HG03521 (cell line): ENCODE measurements at regions not wholly inside any gene's neighbourhood (a gene's known extent, or its start where the extent isn't known, plus 50 kb on each side); places are given as distances from the start of the nearest gene placed in this dataset.
"Not testable (repeated sequence)": the region's sequence is repeated elsewhere in the genome, so short reads cannot be mapped to it uniquely, and the experiment has no call there.

Experiments
- ATAC-seq: cut with Tn5 transposase; IDR thresholded peaks from one replicate; pipeline ENCODE4 v1.9.1; 2021; ENCODE audit warnings: mild to moderate bottlenecking, moderate library complexity; ENCODE audit not compliant: unreplicated experiment

DNA sequence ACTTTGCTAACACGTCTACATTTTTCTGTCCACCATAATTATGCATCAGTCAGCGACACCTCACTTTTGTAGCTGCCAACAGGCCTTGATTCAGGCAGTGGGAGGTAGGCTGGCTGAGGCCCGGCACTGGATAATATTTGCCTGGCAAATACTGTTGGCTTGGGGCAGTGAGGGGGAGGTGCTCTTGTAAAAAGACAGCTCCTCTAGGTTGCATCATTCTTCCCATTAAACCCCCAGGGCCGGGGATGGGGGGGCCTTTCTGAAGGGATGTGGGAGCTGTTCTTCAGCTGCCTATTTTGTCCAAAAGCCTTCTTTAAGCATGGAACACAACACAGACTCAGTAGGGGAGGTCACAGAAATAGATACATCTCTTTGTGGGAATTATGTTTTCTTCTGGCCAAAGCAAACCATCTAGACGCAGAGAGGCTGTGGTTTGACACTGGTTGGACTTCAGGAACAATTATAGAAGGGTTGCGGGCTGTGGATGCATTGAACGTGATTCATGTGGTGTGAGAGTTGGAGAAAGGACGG is 338.3 kb upstream of the NT5E start:
- no peak for ATAC-seq

DNA sequence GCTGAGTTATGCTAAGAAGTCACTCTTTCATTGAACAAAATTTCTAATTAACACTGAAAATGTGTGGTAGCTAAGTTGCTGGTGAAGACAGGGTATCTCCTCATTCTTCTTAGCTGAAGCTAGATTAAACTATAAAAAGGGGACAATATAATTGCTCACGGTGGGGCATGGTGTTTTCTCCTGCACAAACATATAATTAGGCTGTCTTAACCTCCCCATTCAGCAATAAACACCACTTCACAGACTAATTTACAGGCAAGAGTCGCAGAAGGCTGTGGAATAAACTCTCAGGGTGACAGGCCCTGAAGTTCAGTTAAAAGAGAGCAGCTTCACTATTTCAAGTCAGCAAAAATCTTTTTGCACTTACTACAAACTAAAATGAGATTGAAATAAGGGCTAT is 338.9 kb upstream of the NT5E start:
- ATAC-seq: no peak

GRCh38 chr6:85107701-85108100 is 342.2 kb upstream of the NT5E start:
- ATAC-seq: no peak

DNA sequence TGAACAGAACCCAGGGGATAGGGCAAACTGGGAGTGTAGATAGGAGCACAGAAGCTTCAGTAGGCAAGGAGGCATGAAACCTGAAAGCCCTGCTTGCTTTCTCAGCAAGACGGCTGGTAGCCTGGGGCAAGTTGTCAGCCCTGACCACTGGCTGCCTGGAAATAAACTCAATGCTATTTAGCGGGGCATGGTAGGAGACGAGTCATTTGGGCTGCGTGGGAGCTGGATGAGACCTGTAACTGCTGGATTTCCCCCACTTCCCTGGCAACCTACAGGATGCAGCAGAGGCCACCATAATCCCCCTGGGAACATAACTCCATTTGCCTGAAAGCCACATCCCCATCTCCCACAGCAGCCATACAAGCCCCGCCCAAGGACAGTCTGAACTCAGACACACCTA is 332.6 kb upstream of the TBX18 start:
- no peak for ATAC-seq

GRCh38 chr6:85092226-85092625 is 327.8 kb upstream of the TBX18 start:
- ATAC-seq: no peak

- no peak for ATAC-seq
Measured at GRCh38 chr6:85089255-85089654, 324.9 kb upstream of the TBX18 start.

DNA sequence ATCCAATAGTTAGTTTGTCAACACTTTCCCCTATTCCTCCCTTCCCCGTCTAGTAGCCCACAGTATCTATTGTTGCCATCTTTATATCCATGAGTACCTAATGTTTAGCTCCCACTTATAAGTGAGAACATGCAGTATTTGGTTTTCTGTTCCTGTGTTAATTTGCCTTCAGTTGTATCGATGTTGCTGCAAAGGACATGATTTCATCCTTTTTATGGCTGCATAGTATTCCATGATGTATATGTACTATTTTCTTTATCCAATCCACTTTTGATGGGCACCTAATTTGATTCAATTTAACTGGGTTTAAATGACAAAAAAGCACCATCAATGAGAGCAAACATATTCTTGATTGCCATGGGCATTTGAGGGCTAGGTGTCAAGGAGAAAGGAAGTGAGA is 321.5 kb upstream of the TBX18 start:
- no peak for ATAC-seq

GRCh38 chr6:85081102-85081501 is 316.7 kb upstream of the TBX18 start:
- no peak for ATAC-seq

GRCh38 chr6:85079761-85080160 is 315.4 kb upstream of the TBX18 start:
- ATAC-seq: no peak

- no peak for ATAC-seq
Measured at GRCh38 chr6:85078058-85078457, 313.7 kb upstream of the TBX18 start.

GRCh38 chr6:85077098-85077497 is 312.7 kb upstream of the TBX18 start:
- ATAC-seq: no peak

- ATAC-seq: not testable (repeated sequence)
Measured at GRCh38 chr6:85071845-85072244, 307.4 kb upstream of the TBX18 start.

- no peak for ATAC-seq
Measured at GRCh38 chr6:85069577-85069976, 305.2 kb upstream of the TBX18 start.

DNA sequence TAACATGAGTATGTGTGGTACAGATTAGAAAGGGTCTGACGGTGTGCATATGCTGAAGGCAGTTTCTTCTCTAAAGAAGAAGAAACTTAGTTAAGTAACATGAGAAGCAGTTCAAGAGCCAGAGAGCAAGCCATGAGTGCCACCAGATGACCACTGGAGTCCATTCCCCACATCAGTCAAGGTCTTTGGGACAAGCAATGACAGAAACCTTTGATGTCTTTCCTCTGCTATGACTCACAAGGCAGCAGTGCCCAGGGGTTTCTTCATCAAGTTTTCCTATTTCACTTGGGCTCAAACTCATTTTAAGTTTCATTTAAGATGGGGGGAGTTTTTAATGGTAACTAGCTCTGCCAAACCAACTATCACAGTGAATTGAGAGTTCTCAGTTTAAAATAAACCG is 303.8 kb upstream of the TBX18 start:
- no peak for ATAC-seq

DNA sequence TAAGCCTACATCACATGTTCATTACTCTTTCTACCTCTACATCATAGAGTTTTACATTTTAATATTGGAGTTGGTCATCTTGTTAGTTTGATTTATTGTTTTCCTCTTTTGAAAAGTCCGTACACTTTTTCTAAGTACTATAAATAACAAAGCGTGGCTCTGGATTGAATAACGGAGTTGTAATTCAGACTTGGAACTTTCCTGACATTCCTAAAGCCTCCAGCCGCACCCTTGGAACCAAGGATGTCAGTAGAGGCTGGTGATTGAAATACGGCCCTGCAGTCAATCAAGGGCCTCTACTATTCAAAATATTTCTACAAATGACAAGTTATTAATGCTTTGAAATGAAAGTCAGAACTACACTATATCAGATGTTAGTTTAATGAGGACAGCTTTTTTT is 301.9 kb upstream of the TBX18 start:
- no peak for ATAC-seq

GRCh38 chr6:85065831-85066230 is 301.4 kb upstream of the TBX18 start:
- ATAC-seq: no peak

DNA sequence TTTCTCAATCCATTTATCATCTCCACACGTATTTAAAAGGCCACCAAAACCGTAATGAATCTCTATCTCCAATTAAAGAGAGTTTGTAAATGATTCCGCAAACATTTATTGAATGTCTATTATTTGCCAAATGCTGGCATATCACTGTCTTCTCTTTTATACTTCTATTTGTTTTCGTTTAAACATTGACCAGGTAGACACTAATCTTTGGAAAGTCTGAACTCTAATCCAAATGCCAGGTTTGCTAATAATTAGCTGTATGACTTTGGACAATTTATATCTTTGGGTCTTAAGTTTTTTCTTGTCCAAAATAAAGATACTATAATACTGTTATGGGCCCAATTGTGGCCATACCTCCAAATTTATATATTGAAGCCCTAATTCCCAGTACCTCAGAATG is 299.2 kb upstream of the TBX18 start:
- no peak for ATAC-seq

DNA sequence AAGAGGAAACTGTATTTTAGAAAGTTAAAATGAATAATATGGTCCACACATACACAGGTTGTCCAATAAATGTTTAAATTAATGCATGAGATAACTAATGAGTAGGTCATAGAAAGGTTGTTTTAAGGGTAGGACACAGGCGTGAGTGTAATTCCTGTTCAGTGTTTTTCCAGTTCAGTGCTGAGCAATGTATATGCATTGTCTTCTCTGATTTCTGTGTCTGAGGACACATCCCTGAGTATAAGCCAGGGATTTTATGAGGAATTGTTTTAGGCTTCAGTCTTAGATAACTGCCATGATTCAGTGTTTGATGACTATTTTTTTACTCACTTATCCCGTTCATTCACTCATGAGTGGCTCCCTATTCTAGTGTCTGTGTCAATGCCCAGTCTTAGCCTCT is 298.5 kb upstream of the TBX18 start:
- ATAC-seq: no peak

DNA sequence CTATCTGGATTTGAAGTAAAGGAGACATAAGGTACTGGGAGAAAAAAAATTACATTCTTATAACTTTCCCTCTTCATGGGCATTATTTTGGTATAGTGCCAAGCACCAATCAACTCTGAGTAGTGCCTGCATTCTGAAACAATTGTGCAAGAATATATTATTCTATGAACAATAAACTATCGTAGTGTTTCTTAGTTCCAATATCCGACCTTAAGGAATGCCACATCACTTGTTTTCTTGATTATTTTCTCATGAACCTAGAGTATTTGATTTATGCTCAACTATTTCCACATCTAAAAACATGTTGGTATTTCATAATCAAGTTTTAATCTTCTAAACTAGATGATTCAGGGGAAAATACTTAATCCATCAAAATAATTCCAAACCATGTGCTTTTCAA is 294.4 kb upstream of the TBX18 start:
- no peak for ATAC-seq

DNA sequence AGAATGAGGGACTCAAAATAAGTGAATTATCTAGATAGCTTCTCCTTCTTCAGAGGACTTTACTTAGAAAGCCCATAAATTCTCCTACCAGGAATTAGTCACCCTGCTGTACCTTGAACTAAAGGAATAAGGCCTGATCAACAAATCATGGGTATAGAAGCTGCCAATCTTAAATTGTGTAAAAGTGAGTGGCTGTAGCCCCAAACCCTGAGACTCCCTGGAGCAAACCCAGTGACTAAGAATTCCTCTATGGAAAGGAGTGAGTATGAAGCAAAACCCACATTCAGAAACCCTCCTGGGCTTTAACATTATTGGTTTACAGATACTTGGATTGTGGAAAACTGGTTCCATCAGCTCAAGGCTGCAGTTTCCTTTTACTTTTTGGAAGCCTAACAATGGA is 285.8 kb upstream of the TBX18 start:
- no peak for ATAC-seq

- no peak for ATAC-seq
Measured at GRCh38 chr6:85049282-85049681, 284.9 kb upstream of the TBX18 start.

GRCh38 chr6:85047818-85048217 is 283.4 kb upstream of the TBX18 start:
- ATAC-seq: no peak

- not testable (repeated sequence) for ATAC-seq
Measured at GRCh38 chr6:85045767-85046166, 281.4 kb upstream of the TBX18 start.

- ATAC-seq: no peak
Measured at GRCh38 chr6:85044361-85044760, 280.0 kb upstream of the TBX18 start.
